ENCODE measurements at regions not wholly inside any gene's neighbourhood (a gene's known extent, or its start where the extent isn't known, plus 50 kb on each side); places are given as distances from the start of the nearest gene placed in this dataset.

DNA sequence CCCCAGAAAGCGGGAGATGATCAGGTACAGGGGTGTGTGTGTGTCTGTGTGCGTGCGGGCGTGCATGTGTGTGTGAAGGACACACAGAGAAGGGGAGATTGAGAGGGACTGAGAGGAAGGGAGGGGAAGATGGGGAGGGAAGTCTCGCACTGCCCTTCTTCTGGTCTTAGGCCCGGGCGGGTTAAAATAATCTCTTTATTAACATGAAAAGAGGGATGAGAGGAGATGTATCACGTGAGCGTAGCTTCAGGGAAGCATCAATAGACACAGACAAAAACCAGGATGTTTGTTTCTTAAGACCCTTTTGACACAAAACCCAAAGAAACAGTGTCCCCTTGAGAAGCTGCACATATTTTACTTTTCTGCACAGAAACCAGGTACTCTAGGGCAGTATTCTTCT lies 347.3 kb downstream of the BRD1 start:
- H3K4me1 ChIP-seq (ENCODE audit: insufficient read depth, low read length) = no peaks in the 10 kb centered on the region
- H3K36me3 ChIP-seq (replicated peaks in 1 of 2; ENCODE audit: control insufficient read depth in 1 of 2, insufficient read depth in 2 of 2, low read length in 2 of 2) = no peaks in the 10 kb centered on the region
- CTCF ChIA-PET (ENCODE audit: low intra/inter-chr PET ratio, low total read pairs) = no interaction called here
- no peak overlapping the region for H3K4me3 ChIP-seq (replicated peaks in 1 of 3; ENCODE audit: insufficient read depth in 1 of 3, low read depth in 2 of 3, low read length in 3 of 3)
- H3K27me3 ChIP-seq (ENCODE audit: control insufficient read depth in 1 of 2, insufficient read depth in 2 of 2, low read length in 2 of 2) = peaks cover 3 to 31% of the 10 kb centered on the region in 2 experiments; a peak in 4 of 5 replicates
- no peak overlapping the region for H2AFZ ChIP-seq (ENCODE audit: low read length)
- no peak for FAIRE-seq
- no peak for ATAC-seq
- no TSS peak for BruUV-seq (replicated peaks)
- WGBS (ENCODE audit: low lambda C conversion rate) = 29% methylated on average over 9 of the region's 9 CpGs
- in situ Hi-C loops (cut with HindIII; ENCODE audit: extremely low pct_ligation_motif_present, low pct_unique_long_range_greater_than_20kb) = no loop called here
- POLR2A ChIA-PET = no interaction called here
- H3K79me2 ChIP-seq (ENCODE audit: insufficient read depth, low read length) = no peaks in the 10 kb centered on the region
- H3K27ac ChIP-seq (ENCODE audit: extremely low read length, insufficient read depth, low read length) = no peak overlapping the region
- no peak overlapping the region for H3K4me2 ChIP-seq (ENCODE audit: low read depth, low read length)
- no peak overlapping the region for H3K9ac ChIP-seq (ENCODE audit: insufficient read depth, low read depth, low read length)
- no peaks in the 10 kb centered on the region for H4K20me1 ChIP-seq (ENCODE audit: insufficient read depth, low read length)
- H3K9me3 ChIP-seq (ENCODE audit: low read length) = peaks cover 12% of the 10 kb centered on the region; the same call in 1 of the 2 replicates
- intact Hi-C loops (cut with micrococcal nuclease; ENCODE audit: unreplicated experiment) = no loop called here
- TF ChIP-seq CC2D1A (CRISPR knock-in tag; IDR thresholded peaks at IDR 0.05) (no peak), ZFYVE20 (CRISPR knock-in tag; IDR thresholded peaks at IDR 0.05; ENCODE audit: borderline replicate concordance, low read depth) (no peak)
- DNase-seq (ENCODE audit: low spot score) = no peak

DNA sequence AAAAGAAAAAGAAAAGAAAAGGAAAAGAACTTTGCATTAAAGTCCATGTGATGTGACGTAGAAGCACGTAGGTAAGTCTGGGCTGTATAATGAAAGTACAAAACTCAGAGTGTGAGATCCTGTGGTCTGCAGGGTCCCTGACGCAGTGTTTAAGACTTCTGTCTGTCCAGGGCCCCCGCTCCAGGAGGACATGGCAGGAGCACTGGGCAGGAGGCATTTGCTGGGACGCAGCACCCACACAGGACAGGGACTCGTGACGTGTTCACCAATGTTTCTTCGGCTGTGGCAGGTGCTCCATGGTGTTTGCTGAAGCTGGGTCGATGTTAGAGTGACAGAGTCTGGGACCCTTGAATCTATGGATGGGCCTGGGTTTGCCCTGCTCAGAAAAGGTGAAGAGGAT lies 348.1 kb downstream of the BRD1 start:
- H3K27ac ChIP-seq (ENCODE audit: extremely low read length, insufficient read depth, low read length) = no peak overlapping the region
- no peak for ATAC-seq
- peaks cover 12% of the 10 kb centered on the region; the same call in 1 of the 2 replicates for H3K9me3 ChIP-seq (ENCODE audit: low read length)
- ChIA-PET POLR2A (no interaction called here), CTCF (ENCODE audit: low intra/inter-chr PET ratio, low total read pairs) (no interaction called here)
- H3K9ac ChIP-seq (ENCODE audit: insufficient read depth, low read depth, low read length) = no peak overlapping the region
- DNase-seq (ENCODE audit: low spot score) = no peak
- no peak overlapping the region for H3K4me3 ChIP-seq (replicated peaks in 1 of 3; ENCODE audit: insufficient read depth in 1 of 3, low read depth in 2 of 3, low read length in 3 of 3)
- peaks cover 3 to 37% of the 10 kb centered on the region in 2 experiments; a peak in 4 of 5 replicates for H3K27me3 ChIP-seq (ENCODE audit: control insufficient read depth in 1 of 2, insufficient read depth in 2 of 2, low read length in 2 of 2)
- BruUV-seq (replicated peaks) = no TSS peak
- no peaks in the 10 kb centered on the region for H3K36me3 ChIP-seq (replicated peaks in 1 of 2; ENCODE audit: control insufficient read depth in 1 of 2, insufficient read depth in 2 of 2, low read length in 2 of 2)
- WGBS (ENCODE audit: low lambda C conversion rate) = 28% methylated on average over 8 of the region's 9 CpGs
- intact Hi-C loops (cut with micrococcal nuclease; ENCODE audit: unreplicated experiment) = no loop called here
- TF ChIP-seq POLR2A (IDR thresholded peaks at IDR 0.05; ENCODE audit: insufficient read depth in 1 of 2, low read depth in 2 of 2, low read length in 2 of 2) (no peak), ZNF180 (CRISPR knock-in tag; IDR thresholded peaks at IDR 0.05; ENCODE audit: borderline replicate concordance, low read depth) (no peak), ZNF225 (CRISPR knock-in tag; IDR thresholded peaks at IDR 0.05) (no peak), IKZF1 (IDR thresholded peaks at IDR 0.05) (no peak), SP4 (CRISPR knock-in tag; IDR thresholded peaks at IDR 0.05) (no peak), ZNF816 (CRISPR knock-in tag; IDR thresholded peaks at IDR 0.05; ENCODE audit: borderline replicate concordance) (no peak), CREB1 (IDR thresholded peaks at IDR 0.05) (0 out of 2 replicates have a peak, but pooled peaks have one; percentile 4), CREB1 (CRISPR knock-in tag; IDR thresholded peaks at IDR 0.05) (no peak), ZNF672 (CRISPR knock-in tag; IDR thresholded peaks at IDR 0.05) (no peak)
- TF ChIP-seq, protein P1, sequence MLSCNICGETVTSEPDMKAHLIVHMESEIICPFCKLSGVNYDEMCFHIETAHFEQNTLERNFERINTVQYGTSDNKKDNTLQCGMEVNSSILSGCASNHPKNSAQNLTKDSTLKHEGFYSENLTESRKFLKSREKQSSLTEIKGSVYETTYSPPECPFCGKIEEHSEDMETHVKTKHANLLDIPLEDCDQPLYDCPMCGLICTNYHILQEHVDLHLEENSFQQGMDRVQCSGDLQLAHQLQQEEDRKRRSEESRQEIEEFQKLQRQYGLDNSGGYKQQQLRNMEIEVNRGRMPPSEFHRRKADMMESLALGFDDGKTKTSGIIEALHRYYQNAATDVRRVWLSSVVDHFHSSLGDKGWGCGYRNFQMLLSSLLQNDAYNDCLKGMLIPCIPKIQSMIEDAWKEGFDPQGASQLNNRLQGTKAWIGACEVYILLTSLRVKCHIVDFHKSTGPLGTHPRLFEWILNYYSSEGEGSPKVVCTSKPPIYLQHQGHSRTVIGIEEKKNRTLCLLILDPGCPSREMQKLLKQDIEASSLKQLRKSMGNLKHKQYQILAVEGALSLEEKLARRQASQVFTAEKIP (CRISPR knock-in tag; IDR thresholded peaks at IDR 0.05; ENCODE audit: borderline replicate concordance) = no peak
- no peak overlapping the region for H3K4me2 ChIP-seq (ENCODE audit: low read depth, low read length)
- no peak overlapping the region for H2AFZ ChIP-seq (ENCODE audit: low read length)
- in situ Hi-C loops (cut with HindIII; ENCODE audit: extremely low pct_ligation_motif_present, low pct_unique_long_range_greater_than_20kb) = no loop called here
- no peaks in the 10 kb centered on the region for H3K4me1 ChIP-seq (ENCODE audit: insufficient read depth, low read length)
- no peaks in the 10 kb centered on the region for H3K79me2 ChIP-seq (ENCODE audit: insufficient read depth, low read length)
- FAIRE-seq = no peak
- H4K20me1 ChIP-seq (ENCODE audit: insufficient read depth, low read length) = no peaks in the 10 kb centered on the region

Measured in HepG2 (cell line).